ENCODE measurements at regions not wholly inside any gene's neighbourhood (a gene's known extent, or its start where the extent isn't known, plus 50 kb on each side); places are given as distances from the start of the nearest gene placed in this dataset.

DNA sequence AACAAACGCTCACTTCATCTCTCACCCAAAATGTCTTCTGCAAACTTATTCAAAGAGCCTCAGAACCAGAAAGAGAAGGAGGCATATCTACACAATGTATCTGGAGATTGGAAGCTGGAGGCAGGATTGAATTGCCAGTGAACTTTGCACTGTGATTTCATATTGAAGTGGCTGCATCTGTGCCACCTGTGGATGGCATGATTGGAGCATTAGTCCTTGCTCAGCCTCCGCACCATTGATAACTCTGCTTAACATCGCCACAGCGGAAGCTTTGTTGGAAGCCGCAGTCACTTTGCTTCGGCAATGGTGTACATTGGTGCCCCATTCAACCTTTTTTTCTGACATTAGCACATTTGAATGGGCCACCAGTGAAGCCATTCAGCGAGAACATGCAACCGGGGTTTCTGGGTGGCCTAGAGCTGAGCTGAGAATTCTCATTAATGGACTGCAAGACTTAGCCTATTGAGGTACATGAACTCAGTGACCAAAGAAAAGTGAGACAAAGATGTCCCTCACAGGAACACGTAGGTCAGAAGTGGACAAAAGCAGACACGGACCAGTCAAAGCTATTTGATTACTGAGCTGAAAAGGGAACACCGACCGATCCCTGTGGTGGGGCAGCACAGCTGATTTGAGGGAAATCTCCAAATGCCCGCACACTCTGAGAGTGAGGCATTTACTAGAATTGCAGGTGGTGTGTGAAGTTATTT is 130.4 kb downstream of the BRMS1L start:
- no peaks in the 10 kb centered on the region for H3K4me1 ChIP-seq (ENCODE audit: control insufficient read depth, extremely low read depth, insufficient read depth, low read length)
- H3K9me3 ChIP-seq (replicated peaks; ENCODE audit: control insufficient read depth, insufficient read depth, low read length) = no peaks in the 10 kb centered on the region
- no peaks in the 10 kb centered on the region for H3K9me1 ChIP-seq (replicated peaks; ENCODE audit: control insufficient read depth, extremely low read depth, insufficient read depth, low read length)
- H3K4me2 ChIP-seq (ENCODE audit: insufficient read depth, low read length) = no peak overlapping the region
- FAIRE-seq (no peak), DNase-seq (ENCODE audit: low read depth, low spot score) (no peak)
- H3K4me3 ChIP-seq (replicated peaks in 1 of 3; ENCODE audit: insufficient read depth in 1 of 3, low read depth in 1 of 3, low read length in 3 of 3) = no peak overlapping the region
- no peak overlapping the region for H2AFZ ChIP-seq (ENCODE audit: low read depth, low read length)
- intact Hi-C loops (cut with micrococcal nuclease) (loop anchor here (10.0 kb wide), 1 partner anchor 408 kb away; no protein-coding TSS in a partner anchor), dilution Hi-C loops (cut with MboI; ENCODE audit: extremely low pct_ligation_motif_present, low sequenced_read_pairs) (no loop called here)
- H3K9ac ChIP-seq (replicated peaks; ENCODE audit: extremely low read depth, insufficient read depth, low read length) = no peak overlapping the region
- no TSS peak for BruUV-seq (replicated peaks)
- H3K79me2 ChIP-seq (ENCODE audit: control insufficient read depth, insufficient read depth, low read length) = no peaks in the 10 kb centered on the region
- ChIA-PET CTCF (interaction anchor here (2.1 kb wide), 1 partner anchor 10 kb away, joined by 6 read pairs; no protein-coding TSS in a partner anchor), POLR2A (no interaction called here)
- TF ChIP-seq FOS (IDR thresholded peaks at IDR 0.05; ENCODE audit: borderline replicate concordance, insufficient read depth, low read length) = no peak
- TF ChIP-seq JUN (IDR thresholded peaks at IDR 0.05; ENCODE audit: borderline replicate concordance, insufficient read depth, insufficient read length, low read depth) = no peak
- no peak for TF ChIP-seq EZH2 (IDR thresholded peaks at IDR 0.05; ENCODE audit: borderline replicate concordance, low read depth, low read length, severe bottlenecking)
- no peak for TF ChIP-seq MYC (IDR thresholded peaks at IDR 0.05; ENCODE audit: low read depth, low read length)
- no peak for TF ChIP-seq POLR2AphosphoS5 (IDR thresholded peaks at IDR 0.05; ENCODE audit: insufficient read depth, low read depth, low read length)
- TF ChIP-seq, protein P1, sequence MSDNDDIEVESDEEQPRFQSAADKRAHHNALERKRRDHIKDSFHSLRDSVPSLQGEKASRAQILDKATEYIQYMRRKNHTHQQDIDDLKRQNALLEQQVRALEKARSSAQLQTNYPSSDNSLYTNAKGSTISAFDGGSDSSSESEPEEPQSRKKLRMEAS (IDR thresholded peaks at IDR 0.05; ENCODE audit: insufficient read depth, insufficient read length) = no peak
- no peak for TF ChIP-seq POLR2A (IDR thresholded peaks at IDR 0.05; ENCODE audit: low read depth, low read length)
- no peak overlapping the region for H3K27ac ChIP-seq (ENCODE audit: insufficient read depth, low read depth, low read length)
- H3K27me3 ChIP-seq (ENCODE audit: control insufficient read depth in 2 of 2, insufficient read depth in 2 of 2, low read length in 2 of 2) = no peaks in the 10 kb centered on the region
- H3K36me3 ChIP-seq (ENCODE audit: control insufficient read depth in 2 of 2, extremely low read depth in 1 of 2, insufficient read depth in 2 of 2, low read length in 2 of 2) = no peaks in the 10 kb centered on the region
- H4K20me1 ChIP-seq (replicated peaks; ENCODE audit: control insufficient read depth, extremely low read depth, insufficient read depth, low read length) = no peaks in the 10 kb centered on the region

DNA sequence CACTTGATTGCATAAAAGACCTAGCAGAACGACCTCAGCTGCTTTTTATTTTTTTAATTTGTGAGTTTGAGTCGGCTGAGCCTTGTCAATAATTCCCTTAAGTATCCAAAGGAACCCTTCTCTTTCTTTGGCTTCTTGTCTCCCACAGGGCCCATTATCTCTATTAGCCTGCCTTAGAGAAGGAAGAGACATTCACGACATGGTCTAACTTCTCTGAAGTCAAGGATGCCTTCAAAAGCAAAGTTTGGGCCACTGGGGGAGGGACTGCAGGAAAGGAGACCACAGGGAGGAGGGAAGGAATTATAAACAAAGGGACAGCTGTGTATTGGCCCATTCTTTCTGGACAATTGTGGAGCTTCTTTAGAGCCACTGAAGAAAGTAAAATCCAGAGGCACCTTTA is 126.4 kb downstream of the BRMS1L start:
- no peak overlapping the region for H3K9ac ChIP-seq (replicated peaks; ENCODE audit: extremely low read depth, insufficient read depth, low read length)
- ChIA-PET POLR2A (no interaction called here), CTCF (interaction anchor here (1.1 kb wide), 1 partner anchor 9 kb away, joined by 4 read pairs; no protein-coding TSS in a partner anchor)
- H3K9me1 ChIP-seq (replicated peaks; ENCODE audit: control insufficient read depth, extremely low read depth, insufficient read depth, low read length) = no peaks in the 10 kb centered on the region
- no peak overlapping the region for H3K4me3 ChIP-seq (replicated peaks in 1 of 3; ENCODE audit: insufficient read depth in 1 of 3, low read depth in 1 of 3, low read length in 3 of 3)
- no peak overlapping the region for H3K27ac ChIP-seq (ENCODE audit: insufficient read depth, low read depth, low read length)
- no peaks in the 10 kb centered on the region for H3K9me3 ChIP-seq (replicated peaks; ENCODE audit: control insufficient read depth, insufficient read depth, low read length)
- H3K4me2 ChIP-seq (ENCODE audit: insufficient read depth, low read length) = no peak overlapping the region
- H3K79me2 ChIP-seq (ENCODE audit: control insufficient read depth, insufficient read depth, low read length) = no peaks in the 10 kb centered on the region
- dilution Hi-C loops (cut with MboI; ENCODE audit: extremely low pct_ligation_motif_present, low sequenced_read_pairs) (no loop called here), intact Hi-C loops (cut with micrococcal nuclease) (loop anchor here (10.0 kb wide), 1 partner anchor 412 kb away; no protein-coding TSS in a partner anchor)
- H2AFZ ChIP-seq (ENCODE audit: low read depth, low read length) = no peak overlapping the region
- no peaks in the 10 kb centered on the region for H4K20me1 ChIP-seq (replicated peaks; ENCODE audit: control insufficient read depth, extremely low read depth, insufficient read depth, low read length)
- H3K27me3 ChIP-seq (ENCODE audit: control insufficient read depth in 2 of 2, insufficient read depth in 2 of 2, low read length in 2 of 2) = peaks cover 0 to 1% of the 10 kb centered on the region in 2 experiments
- BruUV-seq (replicated peaks) = no TSS peak
- H3K36me3 ChIP-seq (ENCODE audit: control insufficient read depth in 2 of 2, extremely low read depth in 1 of 2, insufficient read depth in 2 of 2, low read length in 2 of 2) = no peaks in the 10 kb centered on the region
- TF ChIP-seq POLR2A (IDR thresholded peaks at IDR 0.05; ENCODE audit: low read depth, low read length) = no peak
- TF ChIP-seq, protein P2, sequence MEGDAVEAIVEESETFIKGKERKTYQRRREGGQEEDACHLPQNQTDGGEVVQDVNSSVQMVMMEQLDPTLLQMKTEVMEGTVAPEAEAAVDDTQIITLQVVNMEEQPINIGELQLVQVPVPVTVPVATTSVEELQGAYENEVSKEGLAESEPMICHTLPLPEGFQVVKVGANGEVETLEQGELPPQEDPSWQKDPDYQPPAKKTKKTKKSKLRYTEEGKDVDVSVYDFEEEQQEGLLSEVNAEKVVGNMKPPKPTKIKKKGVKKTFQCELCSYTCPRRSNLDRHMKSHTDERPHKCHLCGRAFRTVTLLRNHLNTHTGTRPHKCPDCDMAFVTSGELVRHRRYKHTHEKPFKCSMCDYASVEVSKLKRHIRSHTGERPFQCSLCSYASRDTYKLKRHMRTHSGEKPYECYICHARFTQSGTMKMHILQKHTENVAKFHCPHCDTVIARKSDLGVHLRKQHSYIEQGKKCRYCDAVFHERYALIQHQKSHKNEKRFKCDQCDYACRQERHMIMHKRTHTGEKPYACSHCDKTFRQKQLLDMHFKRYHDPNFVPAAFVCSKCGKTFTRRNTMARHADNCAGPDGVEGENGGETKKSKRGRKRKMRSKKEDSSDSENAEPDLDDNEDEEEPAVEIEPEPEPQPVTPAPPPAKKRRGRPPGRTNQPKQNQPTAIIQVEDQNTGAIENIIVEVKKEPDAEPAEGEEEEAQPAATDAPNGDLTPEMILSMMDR (IDR thresholded peaks at IDR 0.05; ENCODE audit: extremely low read depth in 1 of 2, insufficient read depth in 1 of 2, low read depth in 1 of 2, low read length in 2 of 2) = no peak
- TF ChIP-seq POLR2AphosphoS5 (IDR thresholded peaks at IDR 0.05; ENCODE audit: insufficient read depth, low read depth, low read length) = no peak
- TF ChIP-seq JUN (IDR thresholded peaks at IDR 0.05; ENCODE audit: borderline replicate concordance, insufficient read depth, insufficient read length, low read depth) = no peak
- TF ChIP-seq EZH2 (IDR thresholded peaks at IDR 0.05; ENCODE audit: borderline replicate concordance, low read depth, low read length, severe bottlenecking) = no peak
- TF ChIP-seq, protein P1 (IDR thresholded peaks at IDR 0.05; ENCODE audit: insufficient read depth, insufficient read length) = no peak
- TF ChIP-seq FOS (IDR thresholded peaks at IDR 0.05; ENCODE audit: borderline replicate concordance, insufficient read depth, low read length) = no peak
- TF ChIP-seq MYC (IDR thresholded peaks at IDR 0.05; ENCODE audit: low read depth, low read length) = no peak
- no peak for TF ChIP-seq GATA2 (IDR thresholded peaks at IDR 0.05; ENCODE audit: insufficient read depth, insufficient read length, low read depth, low read length)
- H3K4me1 ChIP-seq (ENCODE audit: control insufficient read depth, extremely low read depth, insufficient read depth, low read length) = no peaks in the 10 kb centered on the region
- FAIRE-seq = no peak
- DNase-seq (ENCODE audit: low read depth, low spot score) = no peak

Data from endothelial cell of umbilical vein (primary cell).